GM13976 (cell line): ENCODE measurements at regions not wholly inside any gene's neighbourhood (a gene's known extent, or its start where the extent isn't known, plus 50 kb on each side); places are given as distances from the start of the nearest gene placed in this dataset.

Experiments used
- DNase-seq: peaks from one replicate; pipeline ENCODE4 v3.0.0; 2012; ENCODE audit warnings: low spot score
- in situ Hi-C: fragments of 300-500 bp; cut with MboI; formaldehyde crosslinking; loops from one replicate; pipeline ENCODE4 v1.12.0; 2022; ENCODE audit warnings: low sequenced_read_pairs, mixed read lengths, inconsistent platforms; ENCODE audit not compliant: unreplicated experiment
- TF ChIP-seq, protein P1 (sequence below): IDR thresholded peaks from 2 replicates; pipeline ENCODE4 v1.5.1; 2012; ENCODE audit warnings: borderline replicate concordance, mild to moderate bottlenecking; ENCODE audit not compliant: insufficient read depth; ENCODE audit errors: extremely low read depth, missing control alignments, control extremely low read depth

DNA sequence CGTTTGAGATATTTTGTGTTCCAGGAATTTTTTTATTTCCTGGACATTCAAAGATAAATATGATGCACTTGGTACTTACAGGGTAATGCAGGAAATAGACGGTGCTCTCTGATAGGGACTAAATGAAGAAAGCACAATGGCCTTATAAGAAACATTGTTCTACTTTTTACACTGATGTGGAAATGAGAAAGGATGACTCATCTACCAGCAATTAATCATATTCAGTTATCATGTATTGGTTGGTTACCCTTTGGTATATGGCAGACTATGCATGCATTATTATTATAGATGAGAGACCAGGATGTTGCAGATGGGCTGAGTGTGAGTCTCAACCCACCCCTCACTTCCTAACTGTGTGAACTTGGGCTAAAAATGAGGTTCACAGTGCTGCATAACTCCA lies 222.2 kb downstream of the FLRT2 start:
- in situ Hi-C loops, result no loop called here
- TF ChIP-seq, protein P1, sequence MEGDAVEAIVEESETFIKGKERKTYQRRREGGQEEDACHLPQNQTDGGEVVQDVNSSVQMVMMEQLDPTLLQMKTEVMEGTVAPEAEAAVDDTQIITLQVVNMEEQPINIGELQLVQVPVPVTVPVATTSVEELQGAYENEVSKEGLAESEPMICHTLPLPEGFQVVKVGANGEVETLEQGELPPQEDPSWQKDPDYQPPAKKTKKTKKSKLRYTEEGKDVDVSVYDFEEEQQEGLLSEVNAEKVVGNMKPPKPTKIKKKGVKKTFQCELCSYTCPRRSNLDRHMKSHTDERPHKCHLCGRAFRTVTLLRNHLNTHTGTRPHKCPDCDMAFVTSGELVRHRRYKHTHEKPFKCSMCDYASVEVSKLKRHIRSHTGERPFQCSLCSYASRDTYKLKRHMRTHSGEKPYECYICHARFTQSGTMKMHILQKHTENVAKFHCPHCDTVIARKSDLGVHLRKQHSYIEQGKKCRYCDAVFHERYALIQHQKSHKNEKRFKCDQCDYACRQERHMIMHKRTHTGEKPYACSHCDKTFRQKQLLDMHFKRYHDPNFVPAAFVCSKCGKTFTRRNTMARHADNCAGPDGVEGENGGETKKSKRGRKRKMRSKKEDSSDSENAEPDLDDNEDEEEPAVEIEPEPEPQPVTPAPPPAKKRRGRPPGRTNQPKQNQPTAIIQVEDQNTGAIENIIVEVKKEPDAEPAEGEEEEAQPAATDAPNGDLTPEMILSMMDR, result no peak

DNA sequence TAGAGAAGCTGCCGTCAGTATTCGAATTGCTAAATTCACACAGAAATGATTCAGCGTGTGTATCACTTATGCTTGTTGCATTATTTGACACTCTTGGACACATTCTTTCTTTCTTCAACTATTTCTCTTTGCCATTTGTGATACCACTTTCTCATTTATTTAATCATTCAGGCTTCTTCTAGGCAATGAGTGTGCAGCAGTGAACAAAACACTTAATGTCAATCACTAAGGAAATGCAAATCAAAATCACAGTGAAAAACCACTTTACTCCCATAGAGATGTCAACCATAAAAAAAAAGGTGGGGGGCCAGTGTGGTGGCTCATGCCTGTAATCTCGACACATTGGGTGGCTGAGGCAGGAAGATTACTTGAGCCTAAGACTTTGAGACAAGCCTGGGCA lies 214.6 kb downstream of the FLRT2 start:
- TF ChIP-seq, protein P1, result no peak
- in situ Hi-C loops, result no loop called here
- DNase-seq, result no peak

More for the DNA sequence above, 222.2 kb downstream of the FLRT2 start:
- no peak for DNase-seq

- in situ Hi-C loops, result no loop called here
- TF ChIP-seq, protein P1, result no peak
- DNase-seq, result no peak
These were observed 202.1 kb downstream of the FLRT2 start for GRCh38 chr14:85732031-85732430.

DNA sequence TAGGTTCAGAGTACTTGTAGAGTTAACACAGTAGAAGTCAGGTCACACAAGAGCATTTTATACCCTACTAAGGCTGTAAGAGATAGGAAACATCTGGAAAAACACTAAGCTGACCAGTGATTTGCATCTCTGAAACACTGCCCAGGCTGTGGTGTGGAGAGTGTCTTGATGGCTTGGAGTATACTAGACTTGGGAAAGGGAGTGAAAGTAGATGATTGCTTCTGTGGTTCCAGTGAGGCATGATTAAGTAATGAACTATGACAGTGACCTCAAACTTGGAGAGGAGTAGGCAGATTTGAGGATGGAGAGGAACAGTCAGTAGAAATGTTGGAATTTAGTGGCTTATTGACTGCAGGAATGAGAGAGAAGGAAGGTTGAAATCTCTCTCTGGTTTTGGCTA lies 201.2 kb downstream of the FLRT2 start:
- in situ Hi-C loops, result no loop called here

GRCh38 chr14:85728476-85729065 lies 198.6 kb downstream of the FLRT2 start:
- no peak for DNase-seq
- in situ Hi-C loops, result no loop called here
- TF ChIP-seq, protein P1, result no peak

More for the DNA sequence above, 201.2 kb downstream of the FLRT2 start:
- DNase-seq, result no peak
- TF ChIP-seq, protein P1, result no peak

DNA sequence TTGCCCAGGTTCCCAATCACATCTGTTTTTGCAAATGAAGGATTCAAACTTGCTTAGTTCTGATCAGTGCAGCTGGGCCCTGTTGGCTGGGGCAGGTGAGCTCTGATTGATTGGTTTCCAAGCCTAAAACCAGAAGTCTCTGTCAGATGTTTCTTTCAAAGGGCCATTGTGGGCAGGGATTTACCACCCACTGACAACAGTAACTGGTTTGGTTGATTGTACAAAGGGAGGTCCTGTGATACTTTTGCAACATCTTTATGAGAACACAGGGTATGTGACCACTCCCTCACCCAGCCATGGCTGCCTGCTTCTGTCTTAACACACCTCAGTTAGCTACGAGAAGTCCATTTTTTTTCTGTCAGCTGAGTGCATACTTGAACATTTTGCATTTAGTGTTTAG lies 184.1 kb downstream of the FLRT2 start:
- TF ChIP-seq, protein P1, result no peak
- no peak for DNase-seq
- in situ Hi-C loops, result no loop called here
